Endometrial microvascular endothelial cells (primary cell): ENCODE measurements at regions not wholly inside any gene's neighbourhood (a gene's known extent, or its start where the extent isn't known, plus 50 kb on each side); places are given as distances from the start of the nearest gene placed in this dataset.

Experiments used
- in situ Hi-C: cut with HindIII; loops from 2 replicates; pipeline ENCODE4 v1.10.0; 2017; ENCODE audit warnings: low sequenced_read_pairs, low pct_unique_long_range_greater_than_20kb; ENCODE audit errors: inconsistent ontology term

- in situ Hi-C loops, result no loop called here
Observed at GRCh38 chr6:44682987-44683779, 295.7 kb downstream of the CDC5L start.

GRCh38 chr6:44685213-44685612 is 297.7 kb downstream of the CDC5L start:
- in situ Hi-C loops, result no loop called here

- in situ Hi-C loops, result no loop called here
Observed at GRCh38 chr6:44696099-44696498, 308.6 kb downstream of the CDC5L start.

GRCh38 chr6:44696686-44697085 is 309.2 kb downstream of the CDC5L start:
- in situ Hi-C loops, result no loop called here

GRCh38 chr6:44697327-44697726 is 309.8 kb downstream of the CDC5L start:
- in situ Hi-C loops, result no loop called here

- in situ Hi-C loops, result no loop called here
Observed at GRCh38 chr6:44698602-44699001, 311.1 kb downstream of the CDC5L start.

- in situ Hi-C loops, result no loop called here
Observed at GRCh38 chr6:44699082-44699481, 311.6 kb downstream of the CDC5L start.

GRCh38 chr6:44699851-44700250 is 312.3 kb downstream of the CDC5L start:
- in situ Hi-C loops, result no loop called here

- in situ Hi-C loops, result no loop called here
Observed at GRCh38 chr6:44700422-44700821, 312.9 kb downstream of the CDC5L start.

GRCh38 chr6:44701038-44701636 is 313.6 kb downstream of the CDC5L start:
- in situ Hi-C loops, result no loop called here

- in situ Hi-C loops, result no loop called here
Observed at GRCh38 chr6:44701637-44702101, 314.2 kb downstream of the CDC5L start.

- in situ Hi-C loops, result no loop called here
Observed at GRCh38 chr6:44702292-44702691, 314.8 kb downstream of the CDC5L start.

GRCh38 chr6:44704240-44705150 is 317.0 kb downstream of the CDC5L start:
- in situ Hi-C loops, result no loop called here

GRCh38 chr6:44705596-44705995 is 318.1 kb downstream of the CDC5L start:
- in situ Hi-C loops, result no loop called here

- in situ Hi-C loops, result no loop called here
Observed at GRCh38 chr6:44706011-44706410, 318.5 kb downstream of the CDC5L start.

GRCh38 chr6:44708208-44708607 is 320.7 kb downstream of the CDC5L start:
- in situ Hi-C loops, result no loop called here

GRCh38 chr6:44712353-44713111 is 325.0 kb downstream of the CDC5L start:
- in situ Hi-C loops, result no loop called here

GRCh38 chr6:44715188-44715587 is 327.7 kb downstream of the CDC5L start:
- in situ Hi-C loops, result no loop called here

GRCh38 chr6:44715925-44716324 is 328.4 kb downstream of the CDC5L start:
- in situ Hi-C loops, result no loop called here
